PC-3 (cell line): ENCODE measurements at regions not wholly inside any gene's neighbourhood (a gene's known extent, or its start where the extent isn't known, plus 50 kb on each side); places are given as distances from the start of the nearest gene placed in this dataset.

Source experiments
- EZH2 ChIP-seq: fragments of 300-600 bp; sonication (generic); IDR thresholded peaks from one replicate; pipeline ENCODE4 v1.6.1; 2017; ENCODE audit warnings: antibody characterized with exemption, mild to moderate bottlenecking, low read length; ENCODE audit not compliant: unreplicated experiment
- EZH2phosphoT487 ChIP-seq: fragments of 300-600 bp; sonication (generic); IDR thresholded peaks from 2 replicates; pipeline ENCODE4 v1.6.1; 2018; ENCODE audit warnings: mild to moderate bottlenecking, antibody characterized with exemption, low read length, borderline replicate concordance
- TF ChIP-seq, protein P1 (sequence below): fragments of 300-600 bp; sonication (generic); conservative IDR thresholded peaks from 2 replicates; pipeline ENCODE4 v1.5.1; 2017; ENCODE audit warnings: antibody characterized with exemption, low read depth, mild to moderate bottlenecking, low read length

DNA sequence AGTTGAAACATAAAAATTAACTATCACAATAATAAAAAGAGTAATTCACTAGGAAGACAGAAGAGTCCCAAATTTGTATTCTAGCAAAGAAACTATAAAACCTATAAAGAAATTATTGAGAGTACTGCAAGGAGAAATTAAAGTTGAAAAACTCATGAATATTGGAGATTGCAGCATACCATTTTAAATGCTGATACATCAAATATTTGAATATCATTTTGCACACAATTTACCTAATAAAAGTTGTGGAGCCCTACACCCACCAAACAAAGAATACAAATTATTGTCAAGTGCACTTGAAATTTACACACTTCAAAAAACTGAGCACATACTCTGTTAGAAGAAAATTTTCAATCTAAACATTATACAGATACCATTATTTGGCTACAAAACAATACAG, 531.6 kb upstream of the SMIM21 start:
- TF ChIP-seq, protein P1, sequence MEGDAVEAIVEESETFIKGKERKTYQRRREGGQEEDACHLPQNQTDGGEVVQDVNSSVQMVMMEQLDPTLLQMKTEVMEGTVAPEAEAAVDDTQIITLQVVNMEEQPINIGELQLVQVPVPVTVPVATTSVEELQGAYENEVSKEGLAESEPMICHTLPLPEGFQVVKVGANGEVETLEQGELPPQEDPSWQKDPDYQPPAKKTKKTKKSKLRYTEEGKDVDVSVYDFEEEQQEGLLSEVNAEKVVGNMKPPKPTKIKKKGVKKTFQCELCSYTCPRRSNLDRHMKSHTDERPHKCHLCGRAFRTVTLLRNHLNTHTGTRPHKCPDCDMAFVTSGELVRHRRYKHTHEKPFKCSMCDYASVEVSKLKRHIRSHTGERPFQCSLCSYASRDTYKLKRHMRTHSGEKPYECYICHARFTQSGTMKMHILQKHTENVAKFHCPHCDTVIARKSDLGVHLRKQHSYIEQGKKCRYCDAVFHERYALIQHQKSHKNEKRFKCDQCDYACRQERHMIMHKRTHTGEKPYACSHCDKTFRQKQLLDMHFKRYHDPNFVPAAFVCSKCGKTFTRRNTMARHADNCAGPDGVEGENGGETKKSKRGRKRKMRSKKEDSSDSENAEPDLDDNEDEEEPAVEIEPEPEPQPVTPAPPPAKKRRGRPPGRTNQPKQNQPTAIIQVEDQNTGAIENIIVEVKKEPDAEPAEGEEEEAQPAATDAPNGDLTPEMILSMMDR: no peak
- TF ChIP-seq EZH2 (no peak), EZH2phosphoT487 (no peak)
